ENCODE measurements at regions not wholly inside any gene's neighbourhood (a gene's known extent, or its start where the extent isn't known, plus 50 kb on each side); places are given as distances from the start of the nearest gene placed in this dataset.
A peak's percentile ranks its signal among the peaks of the same experiment; 100 is the strongest.

GRCh38 chr7:42812779-42813178 lies 99.1 kb downstream of the C7orf25 start:
- no peaks in the 10 kb centered on the region for H3K4me1 Mint-ChIP-seq (ENCODE audit: unreplicated experiment)
- H3K9me3 Mint-ChIP-seq = peaks cover 4% of the 10 kb centered on the region
- no peaks in the 10 kb centered on the region for H3K27me3 Mint-ChIP-seq
- TF ChIP-seq CTCF (conservative IDR thresholded peaks at IDR 0.05) = no peak
- H3K36me3 Mint-ChIP-seq = no peaks in the 10 kb centered on the region
- no peak overlapping the region for H3K4me3 Mint-ChIP-seq
- DNase-seq (ENCODE audit: extremely low spot score, unreplicated experiment) = no peak
- H3K27ac Mint-ChIP-seq = no peak overlapping the region

GRCh38 chr7:42805601-42806000 lies 106.3 kb downstream of the C7orf25 start:
- no peaks in the 10 kb centered on the region for H3K36me3 Mint-ChIP-seq
- H3K4me3 Mint-ChIP-seq = no peak overlapping the region
- no peak for TF ChIP-seq CTCF (conservative IDR thresholded peaks at IDR 0.05)
- H3K27ac Mint-ChIP-seq = no peak overlapping the region
- H3K9me3 Mint-ChIP-seq = peaks cover 13% of the 10 kb centered on the region
- H3K4me1 Mint-ChIP-seq (ENCODE audit: unreplicated experiment) = no peaks in the 10 kb centered on the region
- no peaks in the 10 kb centered on the region for H3K27me3 Mint-ChIP-seq
- DNase-seq (ENCODE audit: extremely low spot score, unreplicated experiment) = no peak

- Mint-ChIP-seq H3K36me3 (no peaks in the 10 kb centered on the region), H3K9me3 (peaks cover 3% of the 10 kb centered on the region), H3K27ac (no peak overlapping the region), H3K4me3 (no peak overlapping the region), H3K4me1 (ENCODE audit: unreplicated experiment) (peaks cover 5% of the 10 kb centered on the region), H3K27me3 (no peaks in the 10 kb centered on the region)
- no peak for TF ChIP-seq CTCF (conservative IDR thresholded peaks at IDR 0.05)
- DNase-seq (ENCODE audit: extremely low spot score, unreplicated experiment) = no peak
Observed at GRCh38 chr7:42794673-42795072, 117.2 kb downstream of the C7orf25 start.

- no peak for TF ChIP-seq CTCF (conservative IDR thresholded peaks at IDR 0.05)
- Mint-ChIP-seq H3K4me1 (ENCODE audit: unreplicated experiment) (peaks cover 5% of the 10 kb centered on the region), H3K36me3 (no peaks in the 10 kb centered on the region), H3K27me3 (no peaks in the 10 kb centered on the region), H3K27ac (peak overlapping the region; percentile 79), H3K9me3 (peaks cover 3% of the 10 kb centered on the region), H3K4me3 (peak overlapping the region; percentile 16)
- DNase-seq (ENCODE audit: extremely low spot score, unreplicated experiment) = no peak
Observed at GRCh38 chr7:42792841-42793240, 119.0 kb downstream of the C7orf25 start.

- Mint-ChIP-seq H3K27me3 (no peaks in the 10 kb centered on the region), H3K36me3 (no peaks in the 10 kb centered on the region), H3K27ac (no peak overlapping the region), H3K4me1 (ENCODE audit: unreplicated experiment) (peaks cover 5% of the 10 kb centered on the region), H3K9me3 (peaks cover 3% of the 10 kb centered on the region), H3K4me3 (no peak overlapping the region)
- TF ChIP-seq CTCF (conservative IDR thresholded peaks at IDR 0.05) = no peak
- no peak for DNase-seq (ENCODE audit: extremely low spot score, unreplicated experiment)
Observed at GRCh38 chr7:42790196-42790595, 121.7 kb downstream of the C7orf25 start.

GRCh38 chr7:42774436-42774835 lies 137.4 kb downstream of the C7orf25 start:
- H3K36me3 Mint-ChIP-seq = peaks cover 7% of the 10 kb centered on the region
- no peak overlapping the region for H3K27ac Mint-ChIP-seq
- peaks cover 12% of the 10 kb centered on the region for H3K4me1 Mint-ChIP-seq (ENCODE audit: unreplicated experiment)
- DNase-seq (ENCODE audit: extremely low spot score, unreplicated experiment) = no peak
- H3K27me3 Mint-ChIP-seq = peaks cover 3% of the 10 kb centered on the region
- no peak overlapping the region for H3K4me3 Mint-ChIP-seq
- TF ChIP-seq CTCF (conservative IDR thresholded peaks at IDR 0.05) = no peak
- H3K9me3 Mint-ChIP-seq = peaks cover 10% of the 10 kb centered on the region
